ENCODE measurements at regions not wholly inside any gene's neighbourhood (a gene's known extent, or its start where the extent isn't known, plus 50 kb on each side); places are given as distances from the start of the nearest gene placed in this dataset.

GRCh38 chr10:26637521-26638275 is 59.8 kb upstream of the PDSS1 start:
- Histone ChIP-seq H4K20me1 (ENCODE audit: control insufficient read depth, extremely low read depth, insufficient read depth, low read length) (no peaks in the 10 kb centered on the region), H3K9ac (ENCODE audit: control insufficient read depth, extremely low read depth, insufficient read depth, low read length) (no peak overlapping the region), H3K79me2 (ENCODE audit: control insufficient read depth, insufficient read depth, low read length) (no peaks in the 10 kb centered on the region), H3K27ac (ENCODE audit: control insufficient read depth, insufficient read depth, low read length) (no peak overlapping the region), H3K4me2 (ENCODE audit: control insufficient read depth, extremely low read depth, insufficient read depth, low read depth, low read length) (no peak overlapping the region), H3K36me3 (ENCODE audit: control insufficient read depth in 2 of 2, extremely low read depth in 1 of 2, insufficient read depth in 2 of 2, low read length in 2 of 2) (no peaks in the 10 kb centered on the region), H3K27me3 (ENCODE audit: control insufficient read depth, extremely low read depth, insufficient read depth, low read length) (no peaks in the 10 kb centered on the region), H3K9me3 (ENCODE audit: control insufficient read depth, low read depth, low read length) (no peaks in the 10 kb centered on the region), H3K4me3 (ENCODE audit: control insufficient read depth in 2 of 3, extremely low read depth in 1 of 3, insufficient read depth in 2 of 3, low read depth in 1 of 3, low read length in 3 of 3) (no peak overlapping the region), H2AFZ (ENCODE audit: control insufficient read depth, low read length) (no peak overlapping the region), H3K4me1 (ENCODE audit: control insufficient read depth, extremely low read depth, insufficient read depth, low read length) (no peaks in the 10 kb centered on the region), H3K9me1 (ENCODE audit: control insufficient read depth, extremely low read depth, insufficient read depth, low read length) (no peaks in the 10 kb centered on the region)
- TF ChIP-seq, protein P1, sequence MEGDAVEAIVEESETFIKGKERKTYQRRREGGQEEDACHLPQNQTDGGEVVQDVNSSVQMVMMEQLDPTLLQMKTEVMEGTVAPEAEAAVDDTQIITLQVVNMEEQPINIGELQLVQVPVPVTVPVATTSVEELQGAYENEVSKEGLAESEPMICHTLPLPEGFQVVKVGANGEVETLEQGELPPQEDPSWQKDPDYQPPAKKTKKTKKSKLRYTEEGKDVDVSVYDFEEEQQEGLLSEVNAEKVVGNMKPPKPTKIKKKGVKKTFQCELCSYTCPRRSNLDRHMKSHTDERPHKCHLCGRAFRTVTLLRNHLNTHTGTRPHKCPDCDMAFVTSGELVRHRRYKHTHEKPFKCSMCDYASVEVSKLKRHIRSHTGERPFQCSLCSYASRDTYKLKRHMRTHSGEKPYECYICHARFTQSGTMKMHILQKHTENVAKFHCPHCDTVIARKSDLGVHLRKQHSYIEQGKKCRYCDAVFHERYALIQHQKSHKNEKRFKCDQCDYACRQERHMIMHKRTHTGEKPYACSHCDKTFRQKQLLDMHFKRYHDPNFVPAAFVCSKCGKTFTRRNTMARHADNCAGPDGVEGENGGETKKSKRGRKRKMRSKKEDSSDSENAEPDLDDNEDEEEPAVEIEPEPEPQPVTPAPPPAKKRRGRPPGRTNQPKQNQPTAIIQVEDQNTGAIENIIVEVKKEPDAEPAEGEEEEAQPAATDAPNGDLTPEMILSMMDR (optimal IDR thresholded peaks at IDR 0.05 in 1 of 3, IDR thresholded peaks at IDR 0.05 in 1 of 3, conservative IDR thresholded peaks at IDR 0.05 in 1 of 3; ENCODE audit: extremely low read depth in 1 of 3, insufficient read depth in 2 of 3, low read length in 3 of 3): no peak
- TF ChIP-seq EZH2 (IDR thresholded peaks at IDR 0.05; ENCODE audit: low read length): no peak
- dilution Hi-C loops (cut with MboI; ENCODE audit: extremely low pct_ligation_motif_present, low sequenced_read_pairs): no loop called here
- DNase-seq (ENCODE audit: low read depth, low spot score): no peak
- FAIRE-seq: no peak

DNA sequence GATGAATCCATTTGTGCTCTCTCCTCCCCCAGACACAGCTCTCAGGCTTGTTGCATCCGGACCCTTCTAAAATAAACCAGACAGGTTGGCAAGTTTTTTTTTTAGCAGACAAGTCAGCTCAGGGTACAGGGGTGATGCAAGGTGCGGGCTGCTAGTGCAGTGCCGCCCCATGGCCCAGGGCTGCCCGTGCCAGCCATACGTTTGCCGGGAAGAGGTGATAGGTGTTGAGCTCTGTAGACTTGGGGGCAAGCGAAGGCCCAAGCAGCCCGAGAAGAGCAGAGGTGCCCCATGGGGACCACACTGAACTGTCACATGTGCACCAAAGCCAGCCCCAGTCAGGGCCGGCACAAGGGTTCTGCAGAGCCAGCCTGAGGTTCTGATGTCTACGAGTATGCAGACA is 57.1 kb upstream of the PDSS1 start:
- no peak for DNase-seq (ENCODE audit: low read depth, low spot score)
- Histone ChIP-seq H3K79me2 (ENCODE audit: control insufficient read depth, insufficient read depth, low read length) (no peaks in the 10 kb centered on the region), H3K4me1 (ENCODE audit: control insufficient read depth, extremely low read depth, insufficient read depth, low read length) (no peaks in the 10 kb centered on the region), H3K4me3 (ENCODE audit: control insufficient read depth in 2 of 3, extremely low read depth in 1 of 3, insufficient read depth in 2 of 3, low read depth in 1 of 3, low read length in 3 of 3) (no peak overlapping the region), H2AFZ (ENCODE audit: control insufficient read depth, low read length) (no peak overlapping the region), H3K36me3 (ENCODE audit: control insufficient read depth in 2 of 2, extremely low read depth in 1 of 2, insufficient read depth in 2 of 2, low read length in 2 of 2) (no peaks in the 10 kb centered on the region), H3K4me2 (ENCODE audit: control insufficient read depth, extremely low read depth, insufficient read depth, low read depth, low read length) (no peak overlapping the region), H3K9me1 (ENCODE audit: control insufficient read depth, extremely low read depth, insufficient read depth, low read length) (no peaks in the 10 kb centered on the region), H4K20me1 (ENCODE audit: control insufficient read depth, extremely low read depth, insufficient read depth, low read length) (no peaks in the 10 kb centered on the region), H3K27ac (ENCODE audit: control insufficient read depth, insufficient read depth, low read length) (no peak overlapping the region), H3K9ac (ENCODE audit: control insufficient read depth, extremely low read depth, insufficient read depth, low read length) (no peak overlapping the region), H3K27me3 (ENCODE audit: control insufficient read depth, extremely low read depth, insufficient read depth, low read length) (no peaks in the 10 kb centered on the region), H3K9me3 (ENCODE audit: control insufficient read depth, low read depth, low read length) (no peaks in the 10 kb centered on the region)
- dilution Hi-C loops (cut with MboI; ENCODE audit: extremely low pct_ligation_motif_present, low sequenced_read_pairs): no loop called here
- no peak for FAIRE-seq
- TF ChIP-seq, protein P1 (optimal IDR thresholded peaks at IDR 0.05 in 1 of 3, IDR thresholded peaks at IDR 0.05 in 1 of 3, conservative IDR thresholded peaks at IDR 0.05 in 1 of 3; ENCODE audit: extremely low read depth in 1 of 3, insufficient read depth in 2 of 3, low read length in 3 of 3): no peak
- no peak for TF ChIP-seq EZH2 (IDR thresholded peaks at IDR 0.05; ENCODE audit: low read length)

All from keratinocyte (primary cell).